Peyer's patch (tissue), 4 donors: ENCODE measurements at regions not wholly inside any gene's neighbourhood (a gene's known extent, or its start where the extent isn't known, plus 50 kb on each side); places are given as distances from the start of the nearest gene placed in this dataset.

Experiments
- POLR2A ChIP-seq, 2 donors: fragments of 450-650 bp; IDR thresholded peaks; one replicate each; pipeline ENCODE4 v1.5.1; 2017; ENCODE audit warnings: antibody characterized with exemption in 2 of 2, mild to moderate bottlenecking in 2 of 2, moderate library complexity in 2 of 2
- TF ChIP-seq, protein P1 (sequence below), 6 experiments: fragments of 450-650 bp in 4 of 6; fragments of 200-600 bp in 2 of 6; sonication (generic) in 1 of 6; IDR thresholded peaks; one replicate each; pipeline ENCODE4 v1.5.1; 2017 to 2019; ENCODE audit warnings: antibody characterized with exemption in 6 of 6, mild to moderate bottlenecking in 3 of 6, moderate library complexity in 1 of 6

GRCh38 chr15:87656372-87656771 is 600.2 kb downstream of the NTRK3 start:
- no peak for TF ChIP-seq POLR2A (IDR thresholded peaks at IDR 0.05)
- TF ChIP-seq, protein P1, sequence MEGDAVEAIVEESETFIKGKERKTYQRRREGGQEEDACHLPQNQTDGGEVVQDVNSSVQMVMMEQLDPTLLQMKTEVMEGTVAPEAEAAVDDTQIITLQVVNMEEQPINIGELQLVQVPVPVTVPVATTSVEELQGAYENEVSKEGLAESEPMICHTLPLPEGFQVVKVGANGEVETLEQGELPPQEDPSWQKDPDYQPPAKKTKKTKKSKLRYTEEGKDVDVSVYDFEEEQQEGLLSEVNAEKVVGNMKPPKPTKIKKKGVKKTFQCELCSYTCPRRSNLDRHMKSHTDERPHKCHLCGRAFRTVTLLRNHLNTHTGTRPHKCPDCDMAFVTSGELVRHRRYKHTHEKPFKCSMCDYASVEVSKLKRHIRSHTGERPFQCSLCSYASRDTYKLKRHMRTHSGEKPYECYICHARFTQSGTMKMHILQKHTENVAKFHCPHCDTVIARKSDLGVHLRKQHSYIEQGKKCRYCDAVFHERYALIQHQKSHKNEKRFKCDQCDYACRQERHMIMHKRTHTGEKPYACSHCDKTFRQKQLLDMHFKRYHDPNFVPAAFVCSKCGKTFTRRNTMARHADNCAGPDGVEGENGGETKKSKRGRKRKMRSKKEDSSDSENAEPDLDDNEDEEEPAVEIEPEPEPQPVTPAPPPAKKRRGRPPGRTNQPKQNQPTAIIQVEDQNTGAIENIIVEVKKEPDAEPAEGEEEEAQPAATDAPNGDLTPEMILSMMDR (IDR thresholded peaks at IDR 0.05) = no peak
